SJCRH30 (cell line): ENCODE measurements at regions not wholly inside any gene's neighbourhood (a gene's known extent, or its start where the extent isn't known, plus 50 kb on each side); places are given as distances from the start of the nearest gene placed in this dataset.

ENCODE experiments used
- DNase-seq, 2 experiments: peaks; one replicate each; pipeline ENCODE4 v3.0.0-alpha.2; 2015 to 2020
- H3K27ac ChIP-seq: fragments of 250-450 bp; sonication (Bioruptor Pico); 2 replicates; pipeline ENCODE4 v1.5.1; 2020; ENCODE audit warnings: mild to moderate bottlenecking, moderate library complexity
- H3K27me3 ChIP-seq: fragments of 250-450 bp; sonication (Bioruptor Pico); 2 replicates; pipeline ENCODE4 v1.5.1; 2020; ENCODE audit warnings: mild to moderate bottlenecking, moderate library complexity
- H3K36me3 ChIP-seq: fragments of 250-450 bp; sonication (Bioruptor Pico); 2 replicates; pipeline ENCODE4 v1.5.1; 2020; ENCODE audit warnings: mild to moderate bottlenecking, moderate library complexity
- H3K4me1 ChIP-seq: fragments of 250-450 bp; sonication (Bioruptor Pico); 2 replicates; pipeline ENCODE4 v1.5.1; 2020; ENCODE audit warnings: mild to moderate bottlenecking, moderate library complexity
- H3K4me3 ChIP-seq: fragments of 250-450 bp; sonication (Bioruptor Pico); 2 replicates; pipeline ENCODE4 v1.5.1; 2020; ENCODE audit warnings: mild to moderate bottlenecking, moderate library complexity
- H3K9me3 ChIP-seq: fragments of 250-450 bp; sonication (Bioruptor Pico); replicated peaks from 2 replicates; pipeline ENCODE4 v1.5.1; 2020; ENCODE audit warnings: mild to moderate bottlenecking, moderate library complexity

- H3K9me3 ChIP-seq: no peaks in the 10 kb centered on the region; the same call in 1 of the 2 replicates
- no peaks in the 10 kb centered on the region for H3K27me3 ChIP-seq
- no peak overlapping the region for H3K4me3 ChIP-seq
- no peak overlapping the region for H3K27ac ChIP-seq
- no peaks in the 10 kb centered on the region for H3K36me3 ChIP-seq
- no peak for DNase-seq
- H3K4me1 ChIP-seq: no peaks in the 10 kb centered on the region
These were observed 173.7 kb downstream of the SOX9 start for GRCh38 chr17:72294487-72294893.

GRCh38 chr17:72295916-72296315 lies 175.1 kb downstream of the SOX9 start:
- DNase-seq: no peak
- Histone ChIP-seq H3K9me3 (no peaks in the 10 kb centered on the region), H3K4me3 (no peak overlapping the region), H3K4me1 (no peaks in the 10 kb centered on the region), H3K36me3 (no peaks in the 10 kb centered on the region), H3K27ac (no peak overlapping the region), H3K27me3 (no peaks in the 10 kb centered on the region)

DNA sequence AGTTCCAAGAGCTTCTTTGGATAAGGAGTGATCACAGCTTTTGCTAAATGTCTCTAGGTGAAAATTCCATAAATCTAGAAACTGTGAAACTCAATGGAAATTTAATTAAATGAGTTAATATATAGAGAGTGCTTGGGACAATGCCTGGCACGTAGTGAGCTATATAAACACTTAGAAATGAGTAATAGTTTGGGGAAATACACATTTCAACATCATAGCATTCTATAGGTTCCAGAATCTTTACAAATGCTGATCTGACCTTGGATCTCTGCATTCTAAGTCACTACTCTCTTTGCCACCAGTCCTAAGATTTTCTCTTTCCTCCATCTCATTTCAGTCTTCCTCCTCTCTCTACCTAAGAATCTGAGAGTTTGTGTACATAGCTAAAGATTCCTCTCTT lies 175.6 kb downstream of the SOX9 start:
- no peak overlapping the region for H3K27ac ChIP-seq
- no peak overlapping the region for H3K4me3 ChIP-seq
- H3K9me3 ChIP-seq: no peaks in the 10 kb centered on the region
- no peaks in the 10 kb centered on the region for H3K36me3 ChIP-seq
- H3K4me1 ChIP-seq: no peaks in the 10 kb centered on the region
- no peaks in the 10 kb centered on the region for H3K27me3 ChIP-seq
- DNase-seq: no peak

DNA sequence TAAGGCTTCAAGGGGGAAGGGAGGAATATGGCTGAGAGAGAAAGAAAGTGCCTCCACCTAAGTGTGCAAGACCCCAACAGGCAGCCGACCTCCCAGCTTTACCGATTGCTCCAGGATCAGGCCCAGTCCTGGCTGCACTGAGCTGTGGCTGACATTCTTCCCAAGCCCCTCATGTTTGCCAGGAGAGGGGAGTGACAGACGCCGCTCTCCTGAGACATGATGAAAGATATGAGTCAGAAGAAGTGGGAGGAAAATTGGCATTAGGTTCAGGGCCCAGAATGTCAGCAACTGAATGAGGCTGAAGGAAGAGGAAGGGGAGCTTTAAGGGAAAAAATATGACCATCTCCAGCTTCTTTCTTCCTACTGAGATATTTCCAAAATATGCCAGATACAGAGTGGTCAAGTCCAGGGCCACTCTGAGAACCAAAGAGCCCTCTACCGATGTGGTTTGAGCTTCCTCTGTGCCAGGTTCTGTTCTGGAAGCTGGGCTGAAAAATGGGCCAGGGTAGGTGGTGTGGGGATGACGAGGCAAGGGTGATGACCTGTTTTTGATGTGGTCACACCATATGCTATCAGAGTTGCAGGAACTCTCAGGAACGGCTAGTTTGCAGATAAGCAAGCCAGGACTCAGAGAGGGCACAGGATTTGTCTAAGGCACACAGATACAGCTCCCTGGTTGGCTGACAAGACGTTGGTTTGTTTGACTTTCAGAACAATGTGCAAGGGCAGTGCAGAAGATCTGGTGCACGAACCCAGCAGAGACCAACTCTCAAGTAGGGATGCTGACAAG lies 176.7 kb downstream of the SOX9 start:
- H3K36me3 ChIP-seq: no peaks in the 10 kb centered on the region
- no peak for DNase-seq
- H3K27ac ChIP-seq: no peak overlapping the region

DNA sequence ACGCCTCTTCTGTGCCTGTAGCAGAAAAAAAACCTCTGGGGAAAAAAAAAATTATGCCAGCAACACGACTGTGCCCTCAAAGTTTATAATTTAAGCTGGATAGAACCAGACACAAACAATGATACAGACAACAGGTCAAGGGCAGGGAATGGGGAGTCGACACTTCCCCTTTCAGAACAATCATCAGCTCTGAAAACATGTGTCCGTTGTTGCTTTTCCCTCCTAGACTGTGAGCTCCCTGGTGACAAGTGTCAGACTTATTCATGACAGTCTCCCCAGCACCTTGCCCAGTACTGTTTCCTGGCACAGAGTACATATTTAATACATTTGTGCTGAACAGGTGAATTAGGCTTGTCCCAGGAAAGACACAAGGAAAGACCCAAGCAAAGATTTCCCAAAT lies 178.3 kb downstream of the SOX9 start:
- H3K9me3 ChIP-seq: no peaks in the 10 kb centered on the region
- no peak overlapping the region for H3K4me3 ChIP-seq
- no peak for DNase-seq
- no peaks in the 10 kb centered on the region for H3K4me1 ChIP-seq
- no peak overlapping the region for H3K27ac ChIP-seq
- H3K27me3 ChIP-seq: no peaks in the 10 kb centered on the region
- no peaks in the 10 kb centered on the region for H3K36me3 ChIP-seq

More for the DNA sequence above, 176.7 kb downstream of the SOX9 start:
- no peaks in the 10 kb centered on the region for H3K27me3 ChIP-seq
- H3K4me3 ChIP-seq: no peak overlapping the region
- no peaks in the 10 kb centered on the region for H3K4me1 ChIP-seq
- H3K9me3 ChIP-seq: no peaks in the 10 kb centered on the region

DNA sequence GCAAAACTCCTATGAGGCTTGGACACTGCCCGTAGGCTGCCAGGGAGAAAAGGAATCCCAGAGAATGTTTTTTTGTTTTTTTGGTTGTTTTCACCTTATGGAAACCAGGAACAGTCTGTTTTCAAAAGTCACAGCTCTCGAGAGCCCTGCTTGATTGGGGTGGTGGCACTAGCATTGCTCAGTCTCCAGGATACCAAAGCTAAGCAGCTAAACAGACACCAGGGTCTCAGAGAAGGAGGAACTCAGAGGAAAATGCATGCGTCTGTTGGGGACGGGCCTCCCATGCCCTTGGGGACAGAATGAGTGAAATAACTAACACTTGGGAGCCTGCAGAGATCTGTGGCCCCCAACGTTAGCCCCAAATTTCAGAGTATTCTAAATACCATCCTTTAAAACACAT lies 178.8 kb downstream of the SOX9 start:
- Histone ChIP-seq H3K27ac (no peak overlapping the region), H3K4me1 (no peaks in the 10 kb centered on the region), H3K27me3 (no peaks in the 10 kb centered on the region), H3K36me3 (no peaks in the 10 kb centered on the region), H3K9me3 (no peaks in the 10 kb centered on the region), H3K4me3 (no peak overlapping the region)
- DNase-seq: no peak

- H3K27me3 ChIP-seq: no peaks in the 10 kb centered on the region
- DNase-seq: peak; percentile 47 to 62
- no peaks in the 10 kb centered on the region for H3K4me1 ChIP-seq
- no peak overlapping the region for H3K4me3 ChIP-seq
- H3K9me3 ChIP-seq: no peaks in the 10 kb centered on the region
- H3K27ac ChIP-seq: no peak overlapping the region
- H3K36me3 ChIP-seq: no peaks in the 10 kb centered on the region
These were observed 181.1 kb downstream of the SOX9 start for GRCh38 chr17:72301887-72302286.

DNA sequence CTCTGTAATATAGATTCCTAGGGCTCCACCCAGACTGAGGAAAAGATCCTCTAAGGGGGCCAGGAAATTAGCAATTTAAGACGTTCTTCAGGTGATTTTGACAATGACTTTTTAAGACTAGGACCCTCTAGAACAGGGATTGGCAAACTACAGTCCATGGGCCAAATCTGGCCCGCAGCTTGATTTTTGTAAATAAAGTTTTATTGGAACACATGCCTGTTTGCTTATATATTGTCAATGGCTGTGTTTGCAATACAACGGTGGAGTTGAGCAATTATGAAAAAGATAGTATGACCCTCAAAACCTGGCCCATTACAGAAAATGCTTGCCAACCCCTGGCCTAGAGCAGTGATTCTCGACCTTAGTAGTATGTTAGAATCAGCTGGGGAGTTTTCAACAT lies 181.9 kb downstream of the SOX9 start:
- Histone ChIP-seq H3K27ac (no peak overlapping the region), H3K36me3 (no peaks in the 10 kb centered on the region), H3K4me1 (no peaks in the 10 kb centered on the region), H3K9me3 (no peaks in the 10 kb centered on the region), H3K27me3 (no peaks in the 10 kb centered on the region), H3K4me3 (no peak overlapping the region)
- DNase-seq: no peak

DNA sequence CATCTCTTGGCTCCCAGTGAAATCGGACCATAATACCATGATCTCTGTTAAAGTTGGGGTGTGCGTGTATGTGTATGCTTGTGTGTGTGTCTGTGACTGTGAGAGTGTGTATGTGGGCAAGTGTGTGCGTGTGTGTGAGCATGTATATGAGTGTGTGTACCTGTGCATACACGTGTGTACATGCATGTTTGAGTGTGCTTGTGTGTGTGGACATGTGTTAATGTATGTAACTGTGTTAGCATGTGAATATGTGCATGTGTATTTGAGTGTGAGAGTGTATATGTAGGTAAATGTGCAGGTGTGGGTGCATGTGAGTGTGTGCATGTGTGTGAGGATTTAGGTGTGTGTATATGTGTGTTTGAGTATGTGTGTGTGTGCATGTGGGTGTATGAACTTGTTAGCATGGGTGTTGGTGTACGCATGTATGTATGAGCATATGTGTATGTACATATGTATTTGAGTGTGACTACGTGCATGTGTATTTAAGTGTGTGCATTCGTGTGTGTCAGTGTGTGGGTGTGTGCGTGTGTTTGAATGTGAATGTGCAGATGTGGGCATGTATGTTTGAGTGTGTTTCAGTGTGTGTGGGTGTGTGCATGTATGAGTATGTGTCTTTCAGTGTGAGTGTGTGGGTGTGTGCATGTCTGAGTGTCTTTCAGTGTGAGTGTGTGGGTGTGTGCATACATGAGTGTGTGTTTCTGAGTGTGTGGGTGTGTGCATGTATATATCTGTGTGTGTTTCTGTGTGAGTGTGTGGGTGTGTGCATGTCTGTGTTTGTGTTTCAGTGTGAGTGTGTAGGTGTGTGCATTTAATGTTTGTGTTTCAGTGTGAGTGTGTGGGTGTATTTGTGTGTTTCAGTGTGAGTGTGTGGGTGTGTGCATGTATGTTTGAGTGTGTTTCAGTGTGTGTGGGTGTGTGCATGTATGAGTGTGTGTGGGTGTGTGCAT lies 183.2 kb downstream of the SOX9 start:
- Histone ChIP-seq H3K9me3 (no peaks in the 10 kb centered on the region), H3K4me3 (no peak overlapping the region), H3K36me3 (no peaks in the 10 kb centered on the region), H3K4me1 (no peaks in the 10 kb centered on the region), H3K27ac (no peak overlapping the region), H3K27me3 (no peaks in the 10 kb centered on the region)
- no peak for DNase-seq

GRCh38 chr17:72304859-72305258 lies 184.0 kb downstream of the SOX9 start:
- Histone ChIP-seq H3K9me3 (no peaks in the 10 kb centered on the region), H3K36me3 (no peaks in the 10 kb centered on the region), H3K27ac (no peak overlapping the region), H3K4me3 (no peak overlapping the region), H3K4me1 (no peaks in the 10 kb centered on the region), H3K27me3 (no peaks in the 10 kb centered on the region)
- no peak for DNase-seq

DNA sequence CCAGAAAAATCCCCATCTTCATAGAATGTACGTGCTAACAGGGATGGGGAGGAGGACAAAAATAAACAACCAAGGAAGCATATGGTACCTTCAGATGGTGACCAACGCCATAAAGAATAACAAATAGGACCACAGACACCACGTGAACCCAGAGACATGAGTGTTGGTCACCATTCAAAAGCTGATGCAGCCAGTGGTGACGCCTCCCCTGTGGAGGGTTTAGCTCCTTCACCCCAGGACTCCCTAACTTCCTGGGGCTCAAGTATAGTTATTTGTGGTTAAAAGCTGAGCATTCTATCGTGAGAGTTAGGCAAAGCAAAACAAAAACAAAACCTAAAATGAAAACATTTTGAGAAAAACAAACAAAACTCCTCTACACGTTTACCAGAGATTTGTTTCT lies 184.7 kb downstream of the SOX9 start:
- H3K9me3 ChIP-seq: no peaks in the 10 kb centered on the region
- H3K27me3 ChIP-seq: no peaks in the 10 kb centered on the region
- no peak overlapping the region for H3K27ac ChIP-seq
- H3K4me3 ChIP-seq: no peak overlapping the region
- no peak for DNase-seq
- no peaks in the 10 kb centered on the region for H3K4me1 ChIP-seq
- H3K36me3 ChIP-seq: no peaks in the 10 kb centered on the region

DNA sequence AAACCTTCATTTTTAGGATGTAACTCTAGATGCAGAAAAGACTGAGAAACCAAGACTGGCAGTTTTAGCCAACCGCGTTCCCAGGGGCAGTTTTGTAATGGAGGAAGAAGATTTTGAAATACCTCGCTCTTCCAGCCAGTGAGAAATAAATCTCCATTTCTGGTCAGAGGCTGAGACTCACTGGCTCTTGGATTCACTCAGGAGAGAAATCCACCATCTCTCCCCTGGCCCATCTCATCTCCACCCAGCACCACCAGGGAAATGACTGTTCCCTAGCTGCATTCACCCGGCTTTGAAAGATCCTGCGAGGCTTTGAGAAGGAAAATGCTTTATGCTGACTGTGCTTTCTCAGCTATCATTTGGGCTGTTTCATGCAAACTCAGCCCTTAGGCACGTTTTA lies 185.2 kb downstream of the SOX9 start:
- no peak for DNase-seq
- Histone ChIP-seq H3K27ac (no peak overlapping the region), H3K4me1 (no peaks in the 10 kb centered on the region), H3K27me3 (no peaks in the 10 kb centered on the region), H3K36me3 (no peaks in the 10 kb centered on the region), H3K4me3 (no peak overlapping the region), H3K9me3 (no peaks in the 10 kb centered on the region)

DNA sequence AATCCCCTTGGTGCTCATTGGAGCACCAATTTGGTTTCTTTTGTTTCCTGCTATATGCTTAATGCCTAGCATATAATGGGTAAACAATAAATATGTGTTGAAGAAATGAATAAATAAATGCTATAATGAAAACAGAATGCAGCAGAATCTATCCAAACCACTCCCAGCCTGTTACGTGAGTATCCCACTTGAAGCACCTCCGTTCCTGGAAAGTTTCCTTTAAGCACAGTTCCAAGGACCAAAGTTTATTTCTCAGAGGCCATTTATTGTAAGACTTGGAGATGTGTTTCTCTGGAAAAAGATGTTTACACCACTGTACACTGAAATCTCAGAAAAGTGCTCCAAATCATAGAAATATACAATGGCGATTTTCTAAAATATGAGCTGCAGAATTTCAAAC lies 187.0 kb downstream of the SOX9 start:
- DNase-seq: no peak
- Histone ChIP-seq H3K4me3 (no peak overlapping the region), H3K27ac (no peak overlapping the region), H3K4me1 (no peaks in the 10 kb centered on the region), H3K27me3 (no peaks in the 10 kb centered on the region), H3K9me3 (no peaks in the 10 kb centered on the region), H3K36me3 (no peaks in the 10 kb centered on the region)

GRCh38 chr17:72308744-72309385 lies 188.0 kb downstream of the SOX9 start:
- H3K36me3 ChIP-seq: no peaks in the 10 kb centered on the region
- no peak overlapping the region for H3K27ac ChIP-seq
- no peak overlapping the region for H3K4me3 ChIP-seq
- H3K9me3 ChIP-seq: no peaks in the 10 kb centered on the region
- DNase-seq: no peak
- no peaks in the 10 kb centered on the region for H3K4me1 ChIP-seq
- no peaks in the 10 kb centered on the region for H3K27me3 ChIP-seq

DNA sequence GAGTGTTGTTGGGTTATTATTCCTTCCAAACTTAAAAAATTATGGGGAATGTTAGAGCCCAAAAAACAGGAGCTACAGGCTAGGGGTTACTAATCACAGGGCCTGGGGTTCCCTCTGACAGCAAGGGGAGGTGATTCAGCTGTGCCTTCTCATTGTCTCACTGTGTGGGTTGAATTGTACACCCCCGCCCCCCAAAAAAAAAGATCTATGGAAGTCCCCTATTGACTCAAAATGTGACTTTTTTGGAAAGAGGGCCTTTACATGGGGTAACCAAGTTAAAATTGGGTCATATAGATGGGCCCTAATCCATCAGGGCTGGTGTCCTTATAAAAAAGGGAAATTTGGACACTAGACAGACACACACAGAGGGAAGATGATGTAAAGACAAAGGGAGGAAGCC lies 190.2 kb downstream of the SOX9 start:
- no peak overlapping the region for H3K4me3 ChIP-seq
- no peaks in the 10 kb centered on the region for H3K9me3 ChIP-seq
- no peaks in the 10 kb centered on the region for H3K27me3 ChIP-seq
- no peaks in the 10 kb centered on the region for H3K36me3 ChIP-seq
- H3K27ac ChIP-seq: no peak overlapping the region
- no peaks in the 10 kb centered on the region; the same call in 1 of the 2 replicates for H3K4me1 ChIP-seq
- no peak for DNase-seq
